Adrenal gland (tissue), 5 donors: ENCODE measurements at regions not wholly inside any gene's neighbourhood (a gene's known extent, or its start where the extent isn't known, plus 50 kb on each side); places are given as distances from the start of the nearest gene placed in this dataset.

Experiments used
- CTCF ChIP-seq, 6 experiments: fragments of 450-650 bp in 4 of 6; fragments of 200-600 bp in 2 of 6; sonication (generic) in 1 of 6; IDR thresholded peaks; 1 replicate in 5 of 6; 2 replicates in 1 of 6; pipeline versions ENCODE4 v1.5.1 to v1.8.0; 2016 to 2021; ENCODE audit warnings: antibody characterized with exemption in 6 of 6, mild to moderate bottlenecking in 2 of 6, moderate library complexity in 1 of 6
- POLR2A ChIP-seq, 2 donors: fragments of 450-650 bp; IDR thresholded peaks; one replicate each; pipeline ENCODE4 v1.6.1; 2017; ENCODE audit warnings: antibody characterized with exemption in 2 of 2, mild to moderate bottlenecking in 2 of 2, moderate library complexity in 1 of 2
- donor health status: DM: no; HTN: no; CAD: no.

- TF ChIP-seq CTCF (IDR thresholded peaks at IDR 0.05) (no peak), POLR2A (IDR thresholded peaks at IDR 0.05) (no peak)
Measured at GRCh38 chr12:115517913-115518312, 759.6 kb downstream of the MED13L start.
